Upper lobe of right lung (tissue), 1 donor: ENCODE measurements at regions not wholly inside any gene's neighbourhood (a gene's known extent, or its start where the extent isn't known, plus 50 kb on each side); places are given as distances from the start of the nearest gene placed in this dataset.
A peak's percentile ranks its signal among the peaks of the same experiment; 100 is the strongest.

Experiments
- ATAC-seq: fragments of 200-7000 bp; cut with Tn5 transposase; one replicate; pipeline ENCODE4 v1.9.1; 2020; ENCODE audit warnings: mild to moderate bottlenecking, moderate library complexity
- DNase-seq: peaks from one replicate; pipeline ENCODE4 v3.0.0-alpha.2; 2020
- H3K27ac ChIP-seq: fragments of 200-600 bp; one replicate; pipeline ENCODE4 v1.8.0; 2022
- H3K27me3 ChIP-seq: fragments of 200-600 bp; one replicate; pipeline ENCODE4 v1.8.0; 2022; ENCODE audit warnings: mild to moderate bottlenecking
- H3K36me3 ChIP-seq: fragments of 200-600 bp; one replicate; pipeline ENCODE4 v1.8.0; 2022
- H3K4me1 ChIP-seq: fragments of 200-600 bp; one replicate; pipeline ENCODE4 v1.8.0; 2022
- H3K4me3 ChIP-seq: fragments of 200-600 bp; one replicate; pipeline ENCODE4 v1.8.0; 2022; ENCODE audit warnings: mild to moderate bottlenecking
- H3K9me3 ChIP-seq: fragments of 200-600 bp; one replicate; pipeline ENCODE4 v1.8.0; 2022
- CTCF ChIP-seq: fragments of 200-600 bp; IDR thresholded peaks from one replicate; pipeline ENCODE4 v1.8.0; 2022; ENCODE audit warnings: antibody characterized with exemption
- intact Hi-C: fragments of 100-400 bp; cut with DNase I; formaldehyde crosslinking; loops from one replicate; pipeline ENCODE4 v1.11.0; 2022
- donor health status: DM: no; HTN: yes; CAD: no; lungs with severe emphysema.

- TF ChIP-seq CTCF, result no peak
- H3K4me3 ChIP-seq, result no peak overlapping the region
- H3K27ac ChIP-seq, result no peak overlapping the region
- no peaks in the 10 kb centered on the region for H3K36me3 ChIP-seq
- no peaks in the 10 kb centered on the region for H3K27me3 ChIP-seq
- no peaks in the 10 kb centered on the region for H3K4me1 ChIP-seq
- DNase-seq (no peak), ATAC-seq (peak; percentile 94)
- intact Hi-C loops, result no loop called here
- H3K9me3 ChIP-seq, result no peaks in the 10 kb centered on the region
These were observed 453.5 kb downstream of the SOX2 start for GRCh38 chr3:182165234-182165633.

GRCh38 chr3:182172534-182172933 is 460.8 kb downstream of the SOX2 start:
- no peak for DNase-seq
- H3K27me3 ChIP-seq, result no peaks in the 10 kb centered on the region
- no peak for TF ChIP-seq CTCF
- intact Hi-C loops, result no loop called here
- no peak for ATAC-seq
- H3K27ac ChIP-seq, result no peak overlapping the region
- no peak overlapping the region for H3K4me3 ChIP-seq
- H3K4me1 ChIP-seq, result no peaks in the 10 kb centered on the region
- no peaks in the 10 kb centered on the region for H3K9me3 ChIP-seq
- H3K36me3 ChIP-seq, result no peaks in the 10 kb centered on the region

GRCh38 chr3:182178488-182179200 is 466.9 kb downstream of the SOX2 start:
- Histone ChIP-seq H3K27ac (no peak overlapping the region), H3K4me3 (no peak overlapping the region), H3K4me1 (no peaks in the 10 kb centered on the region), H3K36me3 (no peaks in the 10 kb centered on the region), H3K9me3 (no peaks in the 10 kb centered on the region), H3K27me3 (no peaks in the 10 kb centered on the region)
- DNase-seq (no peak), ATAC-seq (no peak)
- no peak for TF ChIP-seq CTCF
- intact Hi-C loops, result no loop called here

GRCh38 chr3:182179631-182180030 is 467.9 kb downstream of the SOX2 start:
- no peak for DNase-seq

GRCh38 chr3:182180654-182181385 is 469.1 kb downstream of the SOX2 start:
- Histone ChIP-seq H3K36me3 (no peaks in the 10 kb centered on the region), H3K27me3 (no peaks in the 10 kb centered on the region), H3K4me3 (no peak overlapping the region), H3K27ac (no peak overlapping the region), H3K9me3 (no peaks in the 10 kb centered on the region), H3K4me1 (no peaks in the 10 kb centered on the region)
- no peak for TF ChIP-seq CTCF
- intact Hi-C loops, result no loop called here
- no peak for ATAC-seq
- DNase-seq, result no peak

More at GRCh38 chr3:182179631-182180030, 467.9 kb downstream of the SOX2 start:
- H3K27ac ChIP-seq, result no peak overlapping the region
- ATAC-seq, result peak; percentile 89
- intact Hi-C loops, result no loop called here
- H3K4me1 ChIP-seq, result no peaks in the 10 kb centered on the region
- H3K9me3 ChIP-seq, result no peaks in the 10 kb centered on the region
- no peaks in the 10 kb centered on the region for H3K36me3 ChIP-seq
- TF ChIP-seq CTCF, result no peak
- no peak overlapping the region for H3K4me3 ChIP-seq
- no peaks in the 10 kb centered on the region for H3K27me3 ChIP-seq
